HG03103 (cell line): ENCODE measurements at regions not wholly inside any gene's neighbourhood (a gene's known extent, or its start where the extent isn't known, plus 50 kb on each side); places are given as distances from the start of the nearest gene placed in this dataset.

Experiments used
- ATAC-seq: cut with Tn5 transposase; IDR thresholded peaks from one replicate; pipeline ENCODE4 v1.9.1; 2021; ENCODE audit warnings: low read depth; ENCODE audit not compliant: unreplicated experiment

GRCh38 chr4:137343221-137343620, 189.1 kb downstream of the PCDH18 start:
- no peak for ATAC-seq

- no peak for ATAC-seq
Measured at GRCh38 chr4:137333031-137333430, 199.3 kb downstream of the PCDH18 start.

- ATAC-seq: no peak
Measured at GRCh38 chr4:137312257-137312656, 220.0 kb downstream of the PCDH18 start.

- ATAC-seq: no peak
Measured at GRCh38 chr4:137310593-137311490, 221.5 kb downstream of the PCDH18 start.

- no peak for ATAC-seq
Measured at GRCh38 chr4:137310166-137310565, 222.1 kb downstream of the PCDH18 start.

- no peak for ATAC-seq
Measured at GRCh38 chr4:137309424-137309823, 222.9 kb downstream of the PCDH18 start.

- ATAC-seq: no peak
Measured at GRCh38 chr4:137307806-137308205, 224.5 kb downstream of the PCDH18 start.

GRCh38 chr4:137300776-137301175, 231.5 kb downstream of the PCDH18 start:
- ATAC-seq: no peak

GRCh38 chr4:137299281-137299680, 233.0 kb downstream of the PCDH18 start:
- ATAC-seq: no peak

GRCh38 chr4:137293281-137293680, 239.0 kb downstream of the PCDH18 start:
- ATAC-seq: no peak

- no peak for ATAC-seq
Measured at GRCh38 chr4:137283737-137284136, 248.6 kb downstream of the PCDH18 start.

GRCh38 chr4:137278431-137278830, 253.9 kb downstream of the PCDH18 start:
- ATAC-seq: no peak

GRCh38 chr4:137274404-137274803, 257.9 kb downstream of the PCDH18 start:
- no peak for ATAC-seq

GRCh38 chr4:137267024-137267423, 265.3 kb downstream of the PCDH18 start:
- no peak for ATAC-seq

GRCh38 chr4:137266511-137266910, 265.8 kb downstream of the PCDH18 start:
- no peak for ATAC-seq

- ATAC-seq: no peak
Measured at GRCh38 chr4:137263206-137263605, 269.1 kb downstream of the PCDH18 start.

GRCh38 chr4:137253949-137254348, 278.3 kb downstream of the PCDH18 start:
- no peak for ATAC-seq

GRCh38 chr4:137249112-137249511, 283.2 kb downstream of the PCDH18 start:
- ATAC-seq: no peak

- ATAC-seq: no peak
Measured at GRCh38 chr4:137238456-137239162, 293.7 kb downstream of the PCDH18 start.

GRCh38 chr4:137226900-137227299, 305.4 kb downstream of the PCDH18 start:
- no peak for ATAC-seq

- no peak for ATAC-seq
Measured at GRCh38 chr4:137226221-137226620, 306.1 kb downstream of the PCDH18 start.
